ENCODE measurements at regions not wholly inside any gene's neighbourhood (a gene's known extent, or its start where the extent isn't known, plus 50 kb on each side); places are given as distances from the start of the nearest gene placed in this dataset.

- FAIRE-seq: no peak
- ChIA-PET RAD21 (ENCODE audit: unreplicated experiment) (no interaction called here), CTCF (no interaction called here), SMC1A (ENCODE audit: uncharacterized antibody, unreplicated experiment) (no interaction called here), POLR2A (no interaction called here)
- DNase-seq (ENCODE audit: low read depth, low spot score): no peak
- Histone ChIP-seq H3K79me2 (ENCODE audit: control insufficient read depth, insufficient read depth, low read length) (no peaks in the 10 kb centered on the region), H3K36me3 (ENCODE audit: control insufficient read depth in 2 of 2, insufficient read depth in 2 of 2, low read length in 1 of 2) (no peaks in the 10 kb centered on the region), H3K9ac (ENCODE audit: control insufficient read depth, insufficient read depth, low read length) (no peak overlapping the region), H3K4me1 (ENCODE audit: control insufficient read depth, insufficient read depth, low read length) (no peaks in the 10 kb centered on the region), H4K20me1 (ENCODE audit: control insufficient read depth, insufficient read depth) (no peaks in the 10 kb centered on the region), H3K27me3 (replicated peaks in 1 of 2; ENCODE audit: control insufficient read depth in 2 of 2, insufficient read depth in 2 of 2, low read length in 1 of 2) (no peaks in the 10 kb centered on the region; a peak in 1 of 4 replicates), H3K27ac (ENCODE audit: control insufficient read depth, insufficient read depth) (no peak overlapping the region), H3K4me3 (no peak overlapping the region), H3K9me3 (replicated peaks; ENCODE audit: control insufficient read depth, insufficient read depth, low read length) (no peaks in the 10 kb centered on the region), H2AFZ (ENCODE audit: control insufficient read depth, low read depth, low read length) (no peak overlapping the region), H3K4me2 (ENCODE audit: control insufficient read depth, insufficient read depth) (no peak overlapping the region)
- in situ Hi-C loops (cut with MboI): no loop called here
- 12% methylated on average over 1 of the region's 1 CpG for WGBS (ENCODE audit: insufficient coverage, insufficient replicate concordance, low lambda C conversion rate, missing lambda C conversion rate)
- intact Hi-C loops (cut with micrococcal nuclease; ENCODE audit: unreplicated experiment): no loop called here
- no peak for ATAC-seq
- TF ChIP-seq SIN3A (IDR thresholded peaks at IDR 0.05; ENCODE audit: low read depth, low read length) (no peak), HDAC6 (IDR thresholded peaks at IDR 0.05; ENCODE audit: unreplicated experiment) (no peak), ATF7 (IDR thresholded peaks at IDR 0.05; ENCODE audit: low read depth) (no peak), PRDM15 (CRISPR knock-in tag; IDR thresholded peaks at IDR 0.05) (no peak), CHD4 (IDR thresholded peaks at IDR 0.05) (no peak), NFYB (IDR thresholded peaks at IDR 0.05; ENCODE audit: insufficient read depth, low read depth, low read length) (no peak), POLR2AphosphoS5 (IDR thresholded peaks at IDR 0.05; ENCODE audit: low read length) (no peak), SREBF2 (IDR thresholded peaks at IDR 0.05; ENCODE audit: low read length) (no peak)
- no TSS peak for BruUV-seq (replicated peaks)
Observed at GRCh38 chr9:79800578-79800977, 228.8 kb downstream of the TLE4 start.

All from GM12878 (cell line).